Endothelial cell of umbilical vein (primary cell): ENCODE measurements at regions not wholly inside any gene's neighbourhood (a gene's known extent, or its start where the extent isn't known, plus 50 kb on each side); places are given as distances from the start of the nearest gene placed in this dataset.

Experiments used
- BruUV-seq: library from RNA; stranded (reverse); fragments of 400-500 nt; replicated peaks from 2 replicates; lab custom pipeline; 2021; lab: Mats Ljungman, UMichigan
- CTCF ChIA-PET: fragments of 300-600, 350-600 bp; sonication (Branson Sonifier 250); formaldehyde crosslinking; loops from one replicate; lab custom pipeline; 2021; ENCODE audit warnings: antibody characterized with exemption, inconsistent platforms; lab: Charles Lee
- POLR2A ChIA-PET: fragments of 300-600, 350-600 bp; sonication (Branson Sonifier 250); formaldehyde crosslinking; loops from one replicate; lab custom pipeline; 2021; ENCODE audit warnings: antibody characterized with exemption, inconsistent platforms; lab: Charles Lee
- DNase-seq: peaks from one replicate; pipeline ENCODE4 v3.0.0-alpha.2; 2011; ENCODE audit warnings: low read depth, low spot score
- FAIRE-seq: peaks from 2 replicates; lab custom pipeline; 2011; peaks lifted over from hg19 to GRCh38; lab: Jason Lieb, UNC
- H2AFZ ChIP-seq: 2 replicates; pipeline ENCODE4 v1.6.0; 2012; ENCODE audit warnings: low read depth, low read length, control low read depth, inconsistent platforms
- H3K27ac ChIP-seq: 2 replicates; pipeline ENCODE4 v1.5.1; 2011; ENCODE audit warnings: low read depth, mild to moderate bottlenecking, control low read depth, low read length, moderate library complexity; ENCODE audit not compliant: insufficient read depth
- H3K27me3 ChIP-seq, 2 experiments: 2 replicates each; pipeline versions ENCODE4 v1.6.0 to v1.6.1; 2011; ENCODE audit warnings: low read length in 2 of 2, mixed read lengths in 1 of 2; ENCODE audit not compliant: control insufficient read depth in 2 of 2, insufficient read depth in 2 of 2
- H3K36me3 ChIP-seq, 2 experiments: 2 replicates in 1 of 2; 3 replicates in 1 of 2; pipeline ENCODE4 v1.5.1; 2011; ENCODE audit warnings: low read length in 2 of 2, mild to moderate bottlenecking in 1 of 2, moderate library complexity in 1 of 2; ENCODE audit not compliant: control insufficient read depth in 2 of 2, insufficient read depth in 2 of 2; ENCODE audit errors: extremely low read depth in 1 of 2
- H3K4me1 ChIP-seq: 3 replicates; pipeline ENCODE4 v1.5.1; 2011; ENCODE audit warnings: mild to moderate bottlenecking, low read length; ENCODE audit not compliant: control insufficient read depth, insufficient read depth; ENCODE audit errors: extremely low read depth
- H3K4me2 ChIP-seq: 2 replicates; pipeline ENCODE4 v1.6.1; 2011; ENCODE audit warnings: low read length, control low read depth, mixed read lengths; ENCODE audit not compliant: insufficient read depth
- H3K4me3 ChIP-seq, 3 experiments: fragments of 200-600 bp in 1 of 3; sonication (generic), shearing (Covaris generic) in 1 of 3; replicated peaks in 1 of 3; 2 replicates each; pipeline ENCODE4 v1.5.1; 2011 to 2016; ENCODE audit warnings: control low read depth in 3 of 3, low read length in 3 of 3, mild to moderate bottlenecking in 2 of 3, inconsistent platforms in 1 of 3, low read depth in 1 of 3, moderate library complexity in 1 of 3; ENCODE audit not compliant: insufficient read depth in 1 of 3
- H3K79me2 ChIP-seq: 2 replicates; pipeline ENCODE4 v1.6.0; 2012; ENCODE audit warnings: low read length, inconsistent platforms; ENCODE audit not compliant: control insufficient read depth, insufficient read depth
- H3K9ac ChIP-seq: replicated peaks from 2 replicates; pipeline ENCODE3; 2011; ENCODE audit warnings: low read length, control low read depth; ENCODE audit not compliant: insufficient read depth; ENCODE audit errors: extremely low read depth
- H3K9me1 ChIP-seq: replicated peaks from 3 replicates; pipeline ENCODE4 v1.6.0; 2011; ENCODE audit warnings: mild to moderate bottlenecking, low read length; ENCODE audit not compliant: control insufficient read depth, insufficient read depth; ENCODE audit errors: extremely low read depth
- H3K9me3 ChIP-seq: replicated peaks from 2 replicates; pipeline ENCODE4 v1.5.1; 2012; ENCODE audit warnings: low read length, inconsistent platforms; ENCODE audit not compliant: control insufficient read depth, insufficient read depth
- H4K20me1 ChIP-seq: replicated peaks from 2 replicates; pipeline ENCODE3; 2011; ENCODE audit warnings: mild to moderate bottlenecking, low read length; ENCODE audit not compliant: control insufficient read depth, insufficient read depth; ENCODE audit errors: extremely low read depth
- CTCF ChIP-seq, 2 donors: IDR thresholded peaks; 1 replicate in 1 of 2; 2 replicates in 1 of 2; pipeline ENCODE4 v1.5.1; 2011; ENCODE audit warnings: low read length in 2 of 2, mild to moderate bottlenecking in 2 of 2, moderate library complexity in 2 of 2, control low read depth in 1 of 2, inconsistent platforms in 1 of 2, low read depth in 1 of 2; ENCODE audit not compliant: insufficient read depth in 1 of 2; ENCODE audit errors: extremely low read depth in 1 of 2
- JUN ChIP-seq: IDR thresholded peaks from 2 replicates; pipeline ENCODE4 v1.6.1; 2011; ENCODE audit warnings: borderline replicate concordance, low read depth; ENCODE audit not compliant: insufficient read length, insufficient read depth
- MAX ChIP-seq: IDR thresholded peaks from 2 replicates; pipeline ENCODE4 v1.6.1; 2011; ENCODE audit not compliant: insufficient read depth, insufficient read length
- POLR2A ChIP-seq: IDR thresholded peaks from 2 replicates; pipeline ENCODE4 v1.6.1; 2012; ENCODE audit warnings: low read depth, mild to moderate bottlenecking, control low read depth, low read length
- POLR2AphosphoS5 ChIP-seq: IDR thresholded peaks from 2 replicates; pipeline ENCODE4 v1.6.1; 2012; ENCODE audit warnings: low read depth, mild to moderate bottlenecking, control low read depth, low read length, moderate library complexity; ENCODE audit not compliant: insufficient read depth
- dilution Hi-C: fragments of 300-500 bp; cut with MboI; formaldehyde crosslinking; loops from one replicate; pipeline ENCODE4 v1.15.0; 2019; ENCODE audit warnings: low sequenced_read_pairs; ENCODE audit not compliant: extremely low pct_ligation_motif_present
- intact Hi-C: fragments of 100-400 bp; cut with micrococcal nuclease; formaldehyde crosslinking; loops from one replicate; pipeline ENCODE4 v1.10.0; 2022

GRCh38 chr15:87675271-87675670, 581.3 kb downstream of the NTRK3 start:
- H3K36me3 ChIP-seq: no peaks in the 10 kb centered on the region
- no peak for TF ChIP-seq POLR2A
- no peak for TF ChIP-seq MAX
- TF ChIP-seq POLR2AphosphoS5: no peak
- no peaks in the 10 kb centered on the region for H3K9me1 ChIP-seq
- no peak overlapping the region for H3K27ac ChIP-seq
- no peaks in the 10 kb centered on the region for H4K20me1 ChIP-seq
- no peaks in the 10 kb centered on the region for H3K79me2 ChIP-seq
- no peak for DNase-seq
- H3K4me3 ChIP-seq: no peak overlapping the region
- CTCF ChIA-PET: interaction anchor here (1.3 kb wide), 1 partner anchor 572 kb away, joined by 3 read pairs; no protein-coding TSS in a partner anchor
- dilution Hi-C loops: no loop called here
- POLR2A ChIA-PET: no interaction called here
- H3K9me3 ChIP-seq: peaks cover 2% of the 10 kb centered on the region
- no peaks in the 10 kb centered on the region for H3K4me1 ChIP-seq
- no peaks in the 10 kb centered on the region for H3K27me3 ChIP-seq
- no TSS peak for BruUV-seq
- H2AFZ ChIP-seq: no peak overlapping the region
- H3K9ac ChIP-seq: no peak overlapping the region
- FAIRE-seq: no peak
- intact Hi-C loops: no loop called here
- H3K4me2 ChIP-seq: no peak overlapping the region

- dilution Hi-C loops: no loop called here
- Histone ChIP-seq H3K4me2 (no peak overlapping the region), H3K9me3 (peaks cover 2% of the 10 kb centered on the region), H3K9ac (no peak overlapping the region), H4K20me1 (no peaks in the 10 kb centered on the region), H3K36me3 (no peaks in the 10 kb centered on the region), H3K4me3 (no peak overlapping the region), H2AFZ (no peak overlapping the region), H3K9me1 (no peaks in the 10 kb centered on the region), H3K27ac (no peak overlapping the region), H3K79me2 (no peaks in the 10 kb centered on the region), H3K4me1 (no peaks in the 10 kb centered on the region), H3K27me3 (no peaks in the 10 kb centered on the region)
- ChIA-PET POLR2A (no interaction called here), CTCF (interaction anchor here (1.0 to 1.1 kb wide), 3 partner anchors 13 to 576 kb away, joined by 3 read pairs; no protein-coding TSS in a partner anchor)
- DNase-seq (peak; percentile 2), FAIRE-seq (no peak)
- intact Hi-C loops: no loop called here
- TF ChIP-seq CTCF (IDR thresholded peaks at IDR 0.05; ENCODE audit: extremely low read depth in 1 of 2, insufficient read depth in 1 of 2, low read depth in 1 of 2, low read length in 2 of 2) (peak; percentile 9 to 27), JUN (no peak)
- no TSS peak for BruUV-seq
These were observed 583.9 kb downstream of the NTRK3 start for GRCh38 chr15:87672309-87673288.
